Keratinocyte (primary cell): ENCODE measurements at regions not wholly inside any gene's neighbourhood (a gene's known extent, or its start where the extent isn't known, plus 50 kb on each side); places are given as distances from the start of the nearest gene placed in this dataset.

Experiments
- EZH2 ChIP-seq: IDR thresholded peaks from one replicate; pipeline ENCODE4 v1.6.1; 2012; ENCODE audit warnings: inconsistent platforms, mild to moderate bottlenecking, low read length, moderate library complexity
- TF ChIP-seq, protein P1 (sequence below), 3 experiments: IDR thresholded peaks in 1 of 3; conservative IDR thresholded peaks in 1 of 3; optimal IDR thresholded peaks in 1 of 3; 2 replicates in 2 of 3; 3 replicates in 1 of 3; pipeline versions ENCODE3 to v1.5.1; 2011; ENCODE audit warnings: low read length in 3 of 3, mild to moderate bottlenecking in 3 of 3, moderate library complexity in 2 of 3, control low read depth in 1 of 3, inconsistent platforms in 1 of 3; ENCODE audit not compliant: insufficient read depth in 2 of 3; ENCODE audit errors: extremely low read depth in 1 of 3

DNA sequence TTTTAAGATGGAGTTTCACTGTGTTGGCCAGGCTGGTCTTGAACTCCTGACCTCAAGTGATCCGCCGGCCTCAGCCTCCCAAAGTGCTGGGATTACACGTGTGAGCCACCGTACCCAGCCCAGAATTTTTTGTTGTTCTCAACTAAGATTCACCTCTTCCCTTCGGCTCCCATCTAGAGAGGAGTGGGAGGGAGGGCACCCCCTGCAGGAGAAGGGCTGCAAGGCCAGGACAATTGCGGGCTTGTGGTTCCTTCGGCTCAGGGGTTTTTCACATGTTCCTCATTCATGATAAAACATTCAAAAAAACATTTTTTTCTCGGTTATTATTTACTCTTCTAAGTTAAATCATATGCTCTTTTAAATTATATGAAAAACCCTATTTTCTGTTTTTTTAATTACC, 201.1 kb upstream of the LRRC4C start:
- TF ChIP-seq, protein P1, sequence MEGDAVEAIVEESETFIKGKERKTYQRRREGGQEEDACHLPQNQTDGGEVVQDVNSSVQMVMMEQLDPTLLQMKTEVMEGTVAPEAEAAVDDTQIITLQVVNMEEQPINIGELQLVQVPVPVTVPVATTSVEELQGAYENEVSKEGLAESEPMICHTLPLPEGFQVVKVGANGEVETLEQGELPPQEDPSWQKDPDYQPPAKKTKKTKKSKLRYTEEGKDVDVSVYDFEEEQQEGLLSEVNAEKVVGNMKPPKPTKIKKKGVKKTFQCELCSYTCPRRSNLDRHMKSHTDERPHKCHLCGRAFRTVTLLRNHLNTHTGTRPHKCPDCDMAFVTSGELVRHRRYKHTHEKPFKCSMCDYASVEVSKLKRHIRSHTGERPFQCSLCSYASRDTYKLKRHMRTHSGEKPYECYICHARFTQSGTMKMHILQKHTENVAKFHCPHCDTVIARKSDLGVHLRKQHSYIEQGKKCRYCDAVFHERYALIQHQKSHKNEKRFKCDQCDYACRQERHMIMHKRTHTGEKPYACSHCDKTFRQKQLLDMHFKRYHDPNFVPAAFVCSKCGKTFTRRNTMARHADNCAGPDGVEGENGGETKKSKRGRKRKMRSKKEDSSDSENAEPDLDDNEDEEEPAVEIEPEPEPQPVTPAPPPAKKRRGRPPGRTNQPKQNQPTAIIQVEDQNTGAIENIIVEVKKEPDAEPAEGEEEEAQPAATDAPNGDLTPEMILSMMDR (optimal IDR thresholded peaks at IDR 0.05 in 1 of 3, IDR thresholded peaks at IDR 0.05 in 1 of 3, conservative IDR thresholded peaks at IDR 0.05 in 1 of 3; ENCODE audit: extremely low read depth in 1 of 3, insufficient read depth in 2 of 3, low read length in 3 of 3) = peak in 1 of 3 experiments; percentile 15
- no peak for TF ChIP-seq EZH2
